ENCODE measurements at regions not wholly inside any gene's neighbourhood (a gene's known extent, or its start where the extent isn't known, plus 50 kb on each side); places are given as distances from the start of the nearest gene placed in this dataset.

DNA sequence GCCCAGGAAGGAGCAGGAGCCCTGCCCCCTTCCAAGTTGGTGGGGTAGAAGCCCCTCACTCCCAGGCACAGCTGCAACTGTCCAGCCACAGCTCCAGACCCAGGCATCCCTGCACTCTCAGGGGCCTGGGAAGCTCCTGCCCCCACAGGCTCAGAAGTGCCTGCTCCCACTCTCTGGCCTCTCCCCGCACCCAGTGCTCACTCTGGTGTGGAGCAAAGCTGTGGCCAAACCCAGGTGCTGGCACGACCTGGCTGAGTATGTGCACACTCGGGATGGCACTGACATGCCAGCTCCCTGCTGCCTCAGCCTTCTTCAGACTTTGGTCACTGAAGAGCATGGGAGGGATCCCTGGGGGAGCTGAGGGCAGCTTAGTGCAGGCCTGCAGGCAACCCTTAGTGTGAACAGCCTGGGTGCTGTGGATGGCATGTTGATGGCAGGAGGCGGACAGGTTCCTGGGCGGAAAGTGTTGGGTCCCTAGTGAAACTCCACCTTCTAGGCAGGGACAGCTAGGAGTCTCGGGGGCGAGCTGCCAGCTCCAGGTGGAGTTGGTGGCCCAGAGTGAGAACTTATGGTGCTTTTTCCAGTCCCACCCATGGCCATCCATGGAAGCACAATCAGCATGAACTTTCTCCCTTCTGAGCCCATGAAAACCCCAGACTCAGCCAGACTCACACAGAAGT lies 489.2 kb upstream of the ROBO2 start:
- no peak for DNase-seq

DNA sequence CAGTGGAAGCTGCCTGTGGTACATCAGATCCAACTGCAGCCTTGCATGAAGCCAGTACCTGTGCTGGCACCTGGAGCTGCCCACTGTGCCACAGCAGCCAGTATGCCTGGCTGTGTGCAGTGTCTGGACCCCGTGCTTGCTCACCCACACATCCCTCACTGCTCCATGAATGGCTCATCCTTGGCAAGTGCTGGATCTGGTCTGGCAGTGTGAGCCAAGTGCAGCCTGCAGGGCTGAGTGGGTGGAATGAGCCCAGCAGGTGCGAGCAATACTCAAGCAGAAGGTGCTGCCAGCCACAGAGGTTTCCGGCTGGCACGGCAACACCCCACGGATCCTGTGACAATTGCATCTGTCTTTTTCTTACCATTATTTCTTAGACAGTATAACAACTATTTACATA lies 488.2 kb upstream of the ROBO2 start:
- no peak for DNase-seq

DNA sequence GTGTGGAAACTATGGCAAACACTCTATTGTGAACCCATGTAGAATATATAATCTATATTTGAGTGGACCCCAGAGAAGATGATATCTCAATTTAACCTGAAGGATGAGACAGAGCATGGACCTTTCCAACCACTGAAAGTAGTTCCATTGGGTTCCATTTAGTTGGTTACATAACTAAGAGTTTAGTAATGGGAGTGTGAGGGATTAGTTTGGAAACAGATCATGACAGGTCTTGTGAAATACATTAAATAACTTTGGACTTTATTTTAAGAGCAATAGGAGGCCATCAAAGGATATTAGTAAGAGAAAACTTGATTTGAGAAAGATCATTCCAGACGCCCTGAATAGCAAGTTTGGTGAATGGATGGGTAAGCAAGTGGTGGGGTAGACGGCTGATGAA lies 487.2 kb upstream of the ROBO2 start:
- no peak for DNase-seq

DNA sequence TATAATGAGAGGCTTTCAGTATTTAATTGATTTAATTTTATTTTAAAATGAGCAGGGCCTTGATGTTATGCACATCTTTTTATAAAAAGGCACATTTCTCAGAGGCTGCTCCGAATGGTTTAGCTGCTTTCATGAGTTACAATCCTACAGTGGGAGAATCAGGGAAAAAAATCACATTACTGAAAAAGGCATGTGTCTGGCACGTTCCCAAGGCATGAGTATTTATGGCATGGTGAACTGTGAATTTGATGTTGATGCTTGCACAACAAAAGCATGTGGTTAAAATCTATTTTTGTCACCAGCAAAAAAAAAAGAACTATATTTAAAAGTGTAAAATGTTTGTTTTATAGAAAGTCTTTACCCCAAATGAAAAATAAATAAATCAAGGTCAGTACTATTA lies 485.2 kb upstream of the ROBO2 start:
- peak; percentile 54 for DNase-seq

GRCh38 chr3:76561494-76562236 lies 478.2 kb upstream of the ROBO2 start:
- no peak for DNase-seq

DNA sequence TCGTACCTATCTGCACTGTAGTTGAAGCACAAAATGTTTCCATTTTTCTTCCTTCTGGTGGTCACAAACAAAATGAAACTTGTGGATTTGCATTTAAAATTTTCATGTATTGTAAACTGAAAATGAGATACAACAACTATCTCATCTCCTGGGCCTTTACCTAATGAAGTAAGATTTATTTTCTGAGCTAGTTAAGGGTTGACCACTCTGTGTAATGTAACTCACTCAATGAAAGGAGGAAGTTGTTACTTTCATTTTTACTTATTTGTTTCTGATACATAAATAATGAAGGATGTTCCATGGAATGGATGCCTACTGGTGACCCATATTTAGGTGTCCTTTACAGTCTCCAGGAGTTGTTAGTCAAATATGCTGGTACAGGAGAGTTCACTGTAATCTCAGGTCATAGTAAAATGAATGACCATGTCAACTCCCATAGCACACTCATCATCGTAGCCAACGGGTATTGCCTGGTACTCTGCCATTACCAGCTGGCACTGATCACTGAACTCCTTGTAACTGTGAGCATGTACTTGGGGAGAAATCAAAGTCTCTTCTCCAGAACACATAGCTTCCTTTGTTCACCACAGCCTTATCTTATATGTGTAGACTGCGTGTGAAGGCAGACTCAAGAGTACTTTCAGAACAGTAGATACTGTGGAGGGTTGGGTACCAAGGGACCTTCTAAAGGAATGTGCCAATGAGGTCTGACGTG lies 474.2 kb upstream of the ROBO2 start:
- no peak for DNase-seq

- DNase-seq = no peak
These were observed 473.7 kb upstream of the ROBO2 start for GRCh38 chr3:76566211-76566534.

- DNase-seq = no peak
These were observed 473.0 kb upstream of the ROBO2 start for GRCh38 chr3:76566904-76567303.

DNA sequence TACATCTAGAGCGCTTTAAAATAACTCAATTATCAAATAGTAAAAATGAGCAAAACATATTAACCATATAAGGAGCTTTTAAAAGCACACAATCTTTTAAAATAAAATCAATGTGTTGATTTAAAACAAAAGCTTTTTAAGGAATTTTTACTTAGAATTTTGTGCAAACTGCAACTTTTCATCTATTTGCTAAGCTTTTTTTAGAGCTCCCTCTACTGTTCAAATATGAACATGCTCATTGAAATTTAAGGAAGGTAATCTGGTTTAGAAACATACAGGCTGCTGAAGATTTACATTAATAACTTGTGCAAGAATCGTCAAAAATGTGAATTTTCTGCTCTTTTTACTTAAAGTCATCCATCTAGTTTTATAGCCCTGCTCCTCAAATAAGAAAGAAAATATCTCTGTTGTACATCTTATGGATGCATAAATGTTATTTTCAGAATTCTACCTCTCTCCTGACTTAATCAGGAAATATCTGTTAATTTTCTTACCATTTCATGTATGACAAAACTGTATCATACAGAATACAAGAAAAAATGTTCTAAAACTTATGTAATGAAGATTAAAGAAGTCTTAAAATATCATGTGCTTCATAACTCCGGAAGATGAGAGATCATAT lies 469.4 kb upstream of the ROBO2 start:
- DNase-seq = no peak

DNA sequence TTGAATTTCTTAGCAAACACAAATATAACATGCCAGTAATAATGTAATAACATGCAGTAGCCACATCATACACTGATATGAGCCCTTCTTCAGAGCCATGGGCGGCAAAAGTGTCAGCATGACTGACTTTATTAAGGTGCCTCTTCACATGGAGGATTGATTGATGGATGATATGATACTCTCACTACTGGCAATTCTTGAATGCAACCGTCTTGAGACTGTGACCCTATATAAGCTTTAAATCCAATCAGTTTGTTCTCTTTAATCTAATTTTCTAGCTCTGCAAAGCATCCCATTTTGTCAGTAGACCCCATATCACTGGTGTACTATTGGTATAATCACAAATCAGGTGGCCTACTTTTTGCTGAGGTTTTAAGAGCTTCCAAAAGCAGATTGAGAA lies 463.7 kb upstream of the ROBO2 start:
- DNase-seq = no peak

- DNase-seq = no peak
These were observed 457.8 kb upstream of the ROBO2 start for GRCh38 chr3:76582098-76582497.

- DNase-seq = no peak
These were observed 457.1 kb upstream of the ROBO2 start for GRCh38 chr3:76582632-76583378.

GRCh38 chr3:76585794-76586392 lies 454.0 kb upstream of the ROBO2 start:
- no peak for DNase-seq

DNA sequence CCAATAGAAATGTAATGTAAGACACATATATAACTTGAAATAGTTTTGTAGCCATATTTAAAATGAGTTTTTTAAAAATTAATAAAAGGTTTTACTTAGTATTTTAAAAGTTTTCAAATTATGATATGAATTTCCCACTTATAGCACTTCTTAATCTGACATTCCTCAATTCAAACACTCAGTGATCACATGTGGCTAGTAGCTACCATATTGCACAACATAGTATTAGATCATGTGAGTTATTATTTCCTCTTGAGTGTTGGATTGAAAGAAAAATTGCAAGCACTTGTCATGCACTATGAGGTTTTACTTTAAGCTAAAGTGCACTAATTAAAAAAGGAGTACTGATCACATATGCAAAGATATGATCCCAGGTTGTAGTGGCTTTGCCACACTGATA lies 453.4 kb upstream of the ROBO2 start:
- DNase-seq = no peak

DNA sequence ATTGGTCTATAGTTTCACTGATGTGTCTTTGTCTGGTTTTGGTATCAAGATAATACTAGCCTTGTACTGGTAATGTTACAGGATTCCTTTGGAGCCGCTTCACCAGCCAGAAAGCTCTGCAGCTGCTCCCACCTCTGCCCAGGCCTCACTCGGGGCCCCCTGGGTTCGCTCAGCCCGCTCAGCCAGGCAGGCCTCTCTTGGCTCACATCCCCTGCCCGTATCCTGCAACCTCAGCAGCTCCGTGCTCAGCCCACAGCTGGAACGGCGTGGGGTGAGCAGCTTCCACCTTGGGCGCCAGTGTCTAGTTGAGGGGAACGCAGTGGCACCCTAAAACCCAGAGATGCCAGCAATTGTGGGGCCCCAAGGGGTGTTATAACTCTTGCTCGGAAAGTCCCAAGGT lies 429.7 kb upstream of the ROBO2 start:
- no peak for DNase-seq

DNA sequence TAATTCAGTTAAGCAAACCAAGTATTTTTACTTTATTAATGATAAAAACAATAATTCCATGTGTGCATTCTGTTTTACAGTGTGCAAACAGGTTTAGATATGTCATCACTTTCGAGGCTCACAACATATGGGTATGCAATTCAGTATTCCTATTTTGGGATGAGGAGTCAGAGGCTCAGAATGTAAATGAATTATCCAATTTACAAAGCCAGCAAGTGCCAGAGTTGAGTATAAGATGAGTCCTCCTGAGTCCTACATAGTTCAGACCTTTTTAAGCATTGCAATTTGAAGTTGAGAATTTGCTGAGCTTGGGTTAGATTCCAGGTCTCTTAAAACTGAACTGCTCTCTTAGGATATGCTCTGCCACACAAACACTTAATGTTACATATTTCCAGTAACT lies 424.2 kb upstream of the ROBO2 start:
- no peak for DNase-seq

GRCh38 chr3:76624164-76624563 lies 415.7 kb upstream of the ROBO2 start:
- no peak for DNase-seq

DNA sequence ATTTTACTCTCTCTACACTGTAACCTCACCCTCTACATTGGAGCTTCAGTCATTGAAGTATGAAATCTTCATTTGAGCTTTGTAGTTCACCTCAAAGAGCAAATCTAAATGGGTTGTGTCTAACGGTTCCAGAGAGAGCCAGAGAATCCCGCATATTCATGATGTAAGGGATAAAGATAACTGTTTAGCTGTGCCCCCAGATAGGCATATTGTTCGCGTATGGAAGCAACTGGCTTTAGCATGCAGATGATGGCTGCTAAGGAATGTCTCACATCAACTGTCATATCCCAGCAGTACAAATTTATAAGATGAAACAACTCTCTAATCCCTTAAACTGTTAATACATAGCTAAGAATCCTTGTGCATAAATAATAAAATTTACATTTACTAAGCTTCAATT lies 412.7 kb upstream of the ROBO2 start:
- no peak for DNase-seq

GRCh38 chr3:76631251-76631650 lies 408.6 kb upstream of the ROBO2 start:
- DNase-seq = no peak

DNA sequence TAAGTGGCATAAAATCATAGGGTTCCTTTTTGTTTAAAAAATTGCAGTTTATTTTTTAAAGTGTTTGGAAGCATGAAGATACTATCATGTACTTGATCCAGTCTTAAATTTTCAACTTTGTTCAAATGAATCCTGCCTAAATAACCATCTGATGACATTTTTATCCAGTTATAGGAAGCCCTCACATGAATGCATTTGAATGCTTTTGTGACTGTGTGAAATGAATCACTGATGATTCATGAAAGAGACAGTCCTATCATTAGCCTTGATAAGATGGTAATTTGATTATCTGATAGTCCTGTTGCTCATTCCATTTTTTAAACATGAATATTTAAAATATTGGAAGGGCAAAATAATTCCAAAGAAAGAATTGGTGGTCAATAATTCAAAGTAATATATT lies 401.9 kb upstream of the ROBO2 start:
- DNase-seq = no peak

GRCh38 chr3:76643623-76644304 lies 396.1 kb upstream of the ROBO2 start:
- DNase-seq = no peak

DNA sequence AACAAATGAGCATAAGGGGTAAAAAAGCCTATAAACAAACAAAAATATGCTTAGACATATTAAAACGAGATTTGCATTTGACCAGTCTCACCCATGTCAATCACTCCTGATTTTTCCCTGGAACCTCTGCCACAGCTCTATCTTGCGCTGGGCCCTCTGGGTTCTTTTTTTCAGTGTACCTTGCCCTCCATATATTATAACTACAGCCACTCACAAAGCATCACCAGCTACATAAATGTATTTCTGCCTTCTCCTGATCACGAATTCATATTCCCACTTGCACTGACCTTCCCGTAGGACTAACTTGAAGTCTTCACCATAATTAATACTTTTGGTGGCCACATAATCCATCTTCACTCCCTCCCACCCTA lies 395.6 kb upstream of the ROBO2 start:
- no peak for DNase-seq
